C4-2B (cell line): ENCODE measurements at regions not wholly inside any gene's neighbourhood (a gene's known extent, or its start where the extent isn't known, plus 50 kb on each side); places are given as distances from the start of the nearest gene placed in this dataset.

Source experiments
- ZFX ChIP-seq: fragments of 450-650 bp; IDR thresholded peaks from 2 replicates; pipeline ENCODE4 v1.6.1; 2017
- TF ChIP-seq, protein P1 (sequence below): fragments of 450-650 bp; conservative IDR thresholded peaks from 2 replicates; pipeline ENCODE4 v1.5.1; 2017; ENCODE audit warnings: mild to moderate bottlenecking

DNA sequence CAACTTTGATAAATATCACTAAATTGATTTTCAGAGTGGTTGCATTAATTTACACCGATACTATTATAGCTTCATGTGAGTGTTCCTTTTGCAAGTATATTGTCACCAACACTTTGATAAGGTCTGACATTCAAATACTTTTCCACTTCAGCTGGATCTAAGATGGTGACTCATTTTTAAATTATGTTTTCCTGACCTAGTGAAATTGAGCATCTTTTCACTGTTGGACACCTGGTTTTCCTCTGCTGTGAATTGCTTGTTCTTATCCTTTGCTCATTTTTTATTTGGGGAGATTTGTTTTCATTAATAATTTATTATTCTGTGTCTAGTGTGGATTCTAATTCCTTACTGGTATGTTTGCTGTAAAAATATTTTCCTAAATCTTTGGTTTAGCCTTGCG is 85.2 kb upstream of the PRDM1 start:
- TF ChIP-seq, protein P1, sequence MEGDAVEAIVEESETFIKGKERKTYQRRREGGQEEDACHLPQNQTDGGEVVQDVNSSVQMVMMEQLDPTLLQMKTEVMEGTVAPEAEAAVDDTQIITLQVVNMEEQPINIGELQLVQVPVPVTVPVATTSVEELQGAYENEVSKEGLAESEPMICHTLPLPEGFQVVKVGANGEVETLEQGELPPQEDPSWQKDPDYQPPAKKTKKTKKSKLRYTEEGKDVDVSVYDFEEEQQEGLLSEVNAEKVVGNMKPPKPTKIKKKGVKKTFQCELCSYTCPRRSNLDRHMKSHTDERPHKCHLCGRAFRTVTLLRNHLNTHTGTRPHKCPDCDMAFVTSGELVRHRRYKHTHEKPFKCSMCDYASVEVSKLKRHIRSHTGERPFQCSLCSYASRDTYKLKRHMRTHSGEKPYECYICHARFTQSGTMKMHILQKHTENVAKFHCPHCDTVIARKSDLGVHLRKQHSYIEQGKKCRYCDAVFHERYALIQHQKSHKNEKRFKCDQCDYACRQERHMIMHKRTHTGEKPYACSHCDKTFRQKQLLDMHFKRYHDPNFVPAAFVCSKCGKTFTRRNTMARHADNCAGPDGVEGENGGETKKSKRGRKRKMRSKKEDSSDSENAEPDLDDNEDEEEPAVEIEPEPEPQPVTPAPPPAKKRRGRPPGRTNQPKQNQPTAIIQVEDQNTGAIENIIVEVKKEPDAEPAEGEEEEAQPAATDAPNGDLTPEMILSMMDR: no peak
- no peak for TF ChIP-seq ZFX
